ENCODE measurements at regions not wholly inside any gene's neighbourhood (a gene's known extent, or its start where the extent isn't known, plus 50 kb on each side); places are given as distances from the start of the nearest gene placed in this dataset.
"Not testable (repeated sequence)": the region's sequence is repeated elsewhere in the genome, so short reads cannot be mapped to it uniquely, and the experiment has no call there.

GRCh38 chr9:82880336-82881050, 182.4 kb downstream of the RASEF start:
- DNase-seq: no peak

- DNase-seq: no peak
Observed at GRCh38 chr9:82882138-82882537, 180.8 kb downstream of the RASEF start.

- no peak for DNase-seq
Observed at GRCh38 chr9:82882748-82883147, 180.2 kb downstream of the RASEF start.

- DNase-seq: no peak
Observed at GRCh38 chr9:82883436-82883835, 179.5 kb downstream of the RASEF start.

- not testable (repeated sequence) for DNase-seq
Observed at GRCh38 chr9:82883974-82884373, 179.0 kb downstream of the RASEF start.

GRCh38 chr9:82890401-82890800, 172.5 kb downstream of the RASEF start:
- DNase-seq: no peak

GRCh38 chr9:82890865-82891264, 172.1 kb downstream of the RASEF start:
- no peak for DNase-seq

GRCh38 chr9:82891321-82891720, 171.6 kb downstream of the RASEF start:
- DNase-seq: no peak

GRCh38 chr9:82893549-82893948, 169.4 kb downstream of the RASEF start:
- DNase-seq: no peak

- DNase-seq: no peak
Observed at GRCh38 chr9:82894548-82894947, 168.4 kb downstream of the RASEF start.

- DNase-seq: no peak
Observed at GRCh38 chr9:82894961-82895821, 167.8 kb downstream of the RASEF start.

GRCh38 chr9:82895822-82896110, 167.2 kb downstream of the RASEF start:
- DNase-seq: no peak

- no peak for DNase-seq
Observed at GRCh38 chr9:82903503-82903902, 159.4 kb downstream of the RASEF start.

GRCh38 chr9:82911996-82912395, 150.9 kb downstream of the RASEF start:
- no peak for DNase-seq

GRCh38 chr9:82912645-82913044, 150.3 kb downstream of the RASEF start:
- DNase-seq: no peak

GRCh38 chr9:82916238-82916637, 146.7 kb downstream of the RASEF start:
- not testable (repeated sequence) for DNase-seq

GRCh38 chr9:82920154-82920553, 142.8 kb downstream of the RASEF start:
- DNase-seq: no peak

- no peak for DNase-seq
Observed at GRCh38 chr9:82922686-82923085, 140.3 kb downstream of the RASEF start.

GRCh38 chr9:82923092-82923911, 139.6 kb downstream of the RASEF start:
- peak in 1 of 2 experiments; percentile 5 for DNase-seq

- DNase-seq: no peak
Observed at GRCh38 chr9:82923912-82924605, 138.9 kb downstream of the RASEF start.
